ENCODE measurements at regions not wholly inside any gene's neighbourhood (a gene's known extent, or its start where the extent isn't known, plus 50 kb on each side); places are given as distances from the start of the nearest gene placed in this dataset.

DNA sequence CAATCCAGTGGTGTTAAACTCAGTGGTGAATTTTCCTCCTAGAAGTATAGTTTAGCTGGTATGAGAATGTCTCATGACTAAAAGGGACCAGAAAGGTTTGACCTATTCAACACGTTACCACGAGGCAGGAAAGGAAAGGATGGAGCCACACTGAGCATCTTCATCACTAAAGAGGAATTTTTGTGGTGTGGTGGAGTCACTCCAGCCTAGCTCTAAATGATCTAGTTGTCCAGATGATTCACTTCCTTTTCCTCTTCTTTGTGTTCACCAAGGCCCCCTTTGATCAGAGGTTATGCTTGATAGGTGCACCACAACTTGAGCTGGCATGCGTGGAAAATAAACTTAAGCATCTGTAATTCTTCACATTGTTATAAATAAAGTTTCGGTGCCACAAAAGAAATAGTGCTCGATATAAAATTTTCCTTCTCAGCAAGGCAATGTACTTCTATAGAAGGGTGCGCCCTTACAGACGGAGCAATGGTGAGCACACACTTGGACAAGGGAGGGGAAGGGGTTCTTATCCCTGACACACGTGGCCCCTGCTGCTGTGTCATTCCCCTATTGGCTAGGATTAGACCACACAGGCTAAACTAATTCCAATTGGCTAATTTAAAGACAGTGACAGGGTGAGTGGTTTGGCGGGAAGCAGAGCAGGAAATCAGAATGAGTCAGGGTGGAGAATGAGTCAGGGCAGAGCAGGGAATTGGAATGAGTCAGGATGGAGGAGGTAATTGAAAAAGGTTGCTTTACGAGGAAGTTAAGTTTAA is 254.6 kb downstream of the HS3ST3A1 start:
- DNase-seq (ENCODE audit: low spot score), result no peak
- no peak for ATAC-seq (ENCODE audit: low FRiP score)
- TF ChIP-seq, protein P1, sequence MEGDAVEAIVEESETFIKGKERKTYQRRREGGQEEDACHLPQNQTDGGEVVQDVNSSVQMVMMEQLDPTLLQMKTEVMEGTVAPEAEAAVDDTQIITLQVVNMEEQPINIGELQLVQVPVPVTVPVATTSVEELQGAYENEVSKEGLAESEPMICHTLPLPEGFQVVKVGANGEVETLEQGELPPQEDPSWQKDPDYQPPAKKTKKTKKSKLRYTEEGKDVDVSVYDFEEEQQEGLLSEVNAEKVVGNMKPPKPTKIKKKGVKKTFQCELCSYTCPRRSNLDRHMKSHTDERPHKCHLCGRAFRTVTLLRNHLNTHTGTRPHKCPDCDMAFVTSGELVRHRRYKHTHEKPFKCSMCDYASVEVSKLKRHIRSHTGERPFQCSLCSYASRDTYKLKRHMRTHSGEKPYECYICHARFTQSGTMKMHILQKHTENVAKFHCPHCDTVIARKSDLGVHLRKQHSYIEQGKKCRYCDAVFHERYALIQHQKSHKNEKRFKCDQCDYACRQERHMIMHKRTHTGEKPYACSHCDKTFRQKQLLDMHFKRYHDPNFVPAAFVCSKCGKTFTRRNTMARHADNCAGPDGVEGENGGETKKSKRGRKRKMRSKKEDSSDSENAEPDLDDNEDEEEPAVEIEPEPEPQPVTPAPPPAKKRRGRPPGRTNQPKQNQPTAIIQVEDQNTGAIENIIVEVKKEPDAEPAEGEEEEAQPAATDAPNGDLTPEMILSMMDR (IDR thresholded peaks at IDR 0.05), result no peak

DNA sequence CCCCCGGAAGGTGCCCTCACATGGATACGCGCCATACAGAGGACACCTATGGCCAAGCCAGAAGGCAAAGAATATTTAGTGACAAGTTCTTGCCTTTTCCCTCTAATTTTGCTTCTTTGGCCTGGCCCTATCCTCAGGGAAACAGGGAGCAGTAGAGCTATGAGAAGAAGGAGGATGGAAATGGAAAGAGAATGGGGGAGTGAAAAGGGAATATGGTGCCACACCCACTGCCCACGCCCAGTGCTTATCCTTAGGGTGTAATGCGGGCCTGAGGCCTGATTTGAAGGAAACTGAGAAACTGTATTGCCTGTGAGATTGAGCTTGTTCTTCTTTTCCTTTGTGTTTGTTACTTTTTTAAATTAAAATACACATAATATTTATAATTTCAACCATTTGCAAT is 255.1 kb downstream of the HS3ST3A1 start:
- TF ChIP-seq, protein P1 (IDR thresholded peaks at IDR 0.05), result no peak
- DNase-seq (ENCODE audit: low spot score) (no peak), ATAC-seq (ENCODE audit: low FRiP score) (no peak)

DNA sequence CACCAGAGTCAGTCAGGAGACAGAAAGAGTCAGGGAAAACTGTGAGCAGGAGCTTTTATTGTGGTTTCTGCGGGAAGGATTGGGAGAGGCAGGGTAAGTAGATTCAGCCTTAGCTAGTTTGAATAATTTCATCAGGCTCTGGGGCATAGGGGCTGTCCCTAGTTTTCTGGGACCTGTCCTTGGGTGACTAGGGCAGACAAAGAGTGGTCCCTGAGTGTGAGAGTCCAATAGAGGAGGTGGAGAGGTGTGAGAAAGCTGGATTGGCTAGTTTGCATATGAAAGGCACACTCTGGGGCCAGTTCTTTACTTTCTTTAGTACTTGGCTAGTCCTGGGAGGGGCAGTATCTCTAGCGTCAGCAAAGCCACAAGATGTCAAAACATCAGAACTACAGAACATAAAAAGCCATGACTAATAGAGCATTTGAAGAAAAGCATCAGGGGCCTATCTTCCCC is 255.6 kb downstream of the HS3ST3A1 start:
- ATAC-seq (ENCODE audit: low FRiP score), result no peak

DNA sequence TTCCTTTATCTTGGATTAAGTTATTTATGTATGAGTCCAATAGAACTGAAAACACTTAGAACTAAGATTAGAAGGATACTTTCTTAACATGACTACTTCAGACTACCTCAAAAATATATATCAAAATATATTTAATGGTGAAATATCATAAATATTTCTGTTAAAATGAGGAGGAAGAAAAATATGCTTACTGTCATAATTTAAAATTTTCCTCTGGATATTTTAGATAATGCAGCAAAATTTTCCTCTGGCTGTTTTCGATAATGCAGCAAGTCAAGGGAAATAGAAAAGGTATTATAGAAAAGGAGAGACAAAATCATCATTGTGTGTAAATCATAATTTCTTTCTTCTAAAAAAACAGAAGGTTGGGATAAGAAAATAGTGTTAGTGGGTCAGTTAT is 263.3 kb downstream of the HS3ST3A1 start:
- TF ChIP-seq, protein P1 (IDR thresholded peaks at IDR 0.05), result no peak
- ATAC-seq (ENCODE audit: low FRiP score), result no peak

More for the DNA sequence above, 255.6 kb downstream of the HS3ST3A1 start:
- DNase-seq (ENCODE audit: low spot score), result no peak
- TF ChIP-seq, protein P1 (IDR thresholded peaks at IDR 0.05), result no peak

DNA sequence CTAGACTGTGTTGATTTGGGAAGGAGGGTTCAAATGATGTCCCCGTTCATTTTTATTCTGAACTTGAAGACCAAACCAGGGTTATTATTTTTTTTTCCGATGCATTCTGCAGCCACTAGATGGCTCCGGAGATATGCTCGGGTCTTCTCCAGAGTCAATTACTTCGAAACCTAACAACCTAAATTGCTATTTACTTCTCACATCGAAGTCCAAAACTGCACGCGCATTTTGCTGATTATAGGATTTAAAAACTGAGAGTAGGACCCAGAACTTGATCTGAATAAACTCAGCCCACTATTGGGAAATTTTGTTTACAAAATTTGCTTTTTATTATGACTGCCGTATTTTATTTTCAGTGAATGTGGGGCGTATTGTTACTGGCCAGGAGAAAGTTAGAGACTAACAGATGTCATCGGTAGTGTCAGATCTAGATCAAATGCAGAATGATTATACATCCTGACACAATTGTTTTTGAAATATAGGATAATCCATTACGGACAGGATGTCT is 263.8 kb downstream of the HS3ST3A1 start:
- no peak for ATAC-seq (ENCODE audit: low FRiP score)
- TF ChIP-seq, protein P1 (IDR thresholded peaks at IDR 0.05), result no peak
- no peak for DNase-seq (ENCODE audit: low spot score)

More for the DNA sequence above, 263.3 kb downstream of the HS3ST3A1 start:
- DNase-seq (ENCODE audit: low spot score), result no peak

DNA sequence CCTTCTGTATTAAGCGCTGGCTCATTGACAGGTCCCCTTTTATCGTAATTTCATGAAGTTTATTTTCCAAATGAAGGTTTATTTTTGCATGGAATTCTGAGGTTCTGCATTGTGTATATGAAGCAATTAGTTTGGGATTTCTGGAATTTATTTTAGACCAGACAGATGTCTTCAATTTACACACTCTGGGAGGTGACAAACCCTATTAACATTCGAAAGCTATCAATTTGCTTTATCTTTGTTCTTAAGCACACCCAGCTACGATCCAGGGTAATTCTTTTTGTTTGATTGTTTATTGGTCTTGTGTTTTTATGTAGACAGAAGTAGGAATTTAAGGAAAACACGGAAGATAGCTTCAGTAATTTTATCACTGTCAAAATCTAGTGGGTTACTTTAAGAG is 264.6 kb downstream of the HS3ST3A1 start:
- ATAC-seq (ENCODE audit: low FRiP score) (no peak), DNase-seq (ENCODE audit: low spot score) (no peak)
- TF ChIP-seq, protein P1 (IDR thresholded peaks at IDR 0.05), result no peak

DNA sequence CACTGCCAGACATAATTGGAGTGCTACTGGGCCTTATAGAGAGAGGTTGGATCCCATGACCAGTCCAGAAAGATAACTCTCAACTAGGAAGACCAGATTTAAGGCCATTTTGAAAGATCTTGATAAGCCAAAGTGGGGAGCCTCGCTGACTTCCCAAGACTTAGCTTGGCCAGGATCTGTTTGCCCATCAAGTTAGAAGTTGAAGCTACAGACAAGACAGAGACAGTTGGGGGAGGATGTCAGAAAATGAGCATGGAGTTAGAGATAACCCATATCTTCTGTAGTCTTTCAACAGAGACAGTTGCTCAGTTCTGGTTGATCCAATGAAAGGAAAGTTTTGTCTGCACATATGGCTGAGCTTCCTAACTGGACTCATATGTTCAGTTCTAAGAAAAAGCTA is 267.4 kb downstream of the HS3ST3A1 start:
- DNase-seq (ENCODE audit: low spot score) (no peak), ATAC-seq (ENCODE audit: low FRiP score) (no peak)
- TF ChIP-seq, protein P1 (IDR thresholded peaks at IDR 0.05), result no peak

Data from omental fat pad (tissue), 3 donors.